GM23338 (cell line): ENCODE measurements at regions not wholly inside any gene's neighbourhood (a gene's known extent, or its start where the extent isn't known, plus 50 kb on each side); places are given as distances from the start of the nearest gene placed in this dataset.

Experiments used
- ATAC-seq: fragments of 200-7000 bp; cut with Tn5 transposase; 3 replicates; pipeline ENCODE4 v1.9.1; 2020
- DNase-seq: peaks from one replicate; pipeline ENCODE4 v3.0.0-alpha.2; 2015; ENCODE audit warnings: low spot score
- H2AFZ ChIP-seq: fragments of 200-600 bp; sonication (generic); 2 replicates; pipeline ENCODE4 v1.8.0; 2016; ENCODE audit warnings: antibody characterized with exemption, mild to moderate bottlenecking, moderate library complexity
- H3F3A ChIP-seq: fragments of 200-600 bp; sonication (generic); replicated peaks from 2 replicates; pipeline ENCODE4 v1.8.0; 2017; ENCODE audit warnings: antibody characterized with exemption, mixed run types, low read depth
- H3K27ac ChIP-seq: fragments of 200-600 bp; sonication (generic); 2 replicates; pipeline ENCODE4 v1.6.1; 2016; ENCODE audit warnings: low read depth
- H3K27me3 ChIP-seq: fragments of 200-600 bp; sonication (generic); 2 replicates; pipeline ENCODE4 v1.8.0; 2016; ENCODE audit warnings: mild to moderate bottlenecking, mixed run types, moderate library complexity; ENCODE audit not compliant: insufficient read depth
- H3K36me3 ChIP-seq: fragments of 200-600 bp; sonication (generic); 2 replicates; pipeline ENCODE4 v1.8.0; 2016; ENCODE audit warnings: mild to moderate bottlenecking; ENCODE audit not compliant: insufficient read depth
- H3K4me1 ChIP-seq: fragments of 200-600 bp; sonication (generic); 2 replicates; pipeline ENCODE4 v1.8.0; 2016; ENCODE audit warnings: mild to moderate bottlenecking, moderate library complexity; ENCODE audit not compliant: insufficient read depth
- H3K4me2 ChIP-seq: fragments of 200-600 bp; sonication (generic); 2 replicates; pipeline ENCODE4 v1.7.1; 2017; ENCODE audit warnings: mixed run types
- H3K4me3 ChIP-seq: fragments of 200-600 bp; sonication (generic); 2 replicates; pipeline ENCODE4 v1.6.1; 2016; ENCODE audit warnings: mixed run types
- H3K79me2 ChIP-seq: fragments of 200-600 bp; sonication (generic); replicated peaks from 2 replicates; pipeline ENCODE4 v1.8.0; 2017; ENCODE audit warnings: mild to moderate bottlenecking; ENCODE audit not compliant: insufficient read depth
- H3K9me2 ChIP-seq: fragments of 200-600 bp; sonication (generic); 2 replicates; pipeline ENCODE4 v1.8.0; 2017; ENCODE audit not compliant: insufficient read depth
- H4K20me1 ChIP-seq: fragments of 200-600 bp; sonication (generic); replicated peaks from 2 replicates; pipeline ENCODE4 v1.8.0; 2017; ENCODE audit warnings: mild to moderate bottlenecking; ENCODE audit not compliant: insufficient read depth
- H3K27ac Mint-ChIP-seq: 2 replicates; pipeline ENCODE4 v1.8.0; 2020; ENCODE audit warnings: inconsistent platforms, mild to moderate bottlenecking, moderate library complexity, mixed read lengths
- H3K27me3 Mint-ChIP-seq: 3 replicates; pipeline ENCODE4 v1.8.0; 2022; ENCODE audit warnings: low read depth, mild to moderate bottlenecking, moderate library complexity, mixed read lengths, inconsistent platforms; ENCODE audit not compliant: insufficient read depth, poor library complexity
- H3K36me3 Mint-ChIP-seq: 3 replicates; pipeline ENCODE4 v1.8.0; 2021; ENCODE audit warnings: low read depth, mild to moderate bottlenecking, inconsistent platforms, moderate library complexity, mixed read lengths
- H3K4me1 Mint-ChIP-seq: 3 replicates; pipeline ENCODE4 v1.8.0; 2020; ENCODE audit warnings: mild to moderate bottlenecking, inconsistent platforms, mixed read lengths
- H3K4me3 Mint-ChIP-seq: 3 replicates; pipeline ENCODE4 v1.8.0; 2021; ENCODE audit warnings: moderate library complexity, mild to moderate bottlenecking, inconsistent platforms, mixed read lengths
- H3K9me3 Mint-ChIP-seq: 3 replicates; pipeline ENCODE4 v1.8.0; 2020; ENCODE audit warnings: moderate library complexity, mild to moderate bottlenecking, inconsistent platforms, mixed read lengths
- CREB1 ChIP-seq: fragments of 250-450 bp; sonication (Bioruptor Pico); IDR thresholded peaks from 2 replicates; pipeline ENCODE4 v1.5.0; 2020; ENCODE audit warnings: low read depth, mild to moderate bottlenecking, moderate library complexity
- EZH2 ChIP-seq: fragments of 200-600 bp; sonication (generic); IDR thresholded peaks from one replicate; pipeline ENCODE4 v1.8.0; 2017; ENCODE audit warnings: antibody characterized with exemption, mild to moderate bottlenecking, low read depth; ENCODE audit not compliant: unreplicated experiment
- EZH2phosphoT487 ChIP-seq: fragments of 200-600 bp; sonication (generic); IDR thresholded peaks from one replicate; pipeline ENCODE4 v1.8.1; 2018; ENCODE audit warnings: antibody characterized with exemption; ENCODE audit not compliant: unreplicated experiment
- JUNB ChIP-seq: IDR thresholded peaks from one replicate; pipeline ENCODE4 v1.6.1; 2016; ENCODE audit warnings: antibody characterized with exemption; ENCODE audit not compliant: unreplicated experiment
- NANOG ChIP-seq: IDR thresholded peaks from 2 replicates; pipeline ENCODE4 v1.6.1; 2016; ENCODE audit warnings: antibody characterized with exemption, borderline replicate concordance
- STAT1 ChIP-seq: IDR thresholded peaks from one replicate; pipeline ENCODE4 v1.6.1; 2016; ENCODE audit warnings: antibody characterized with exemption; ENCODE audit not compliant: unreplicated experiment
- ZNF114 ChIP-seq: fragments of 250-450 bp; sonication (Bioruptor Pico); IDR thresholded peaks from 2 replicates; pipeline ENCODE4 v1.5.0; 2020; ENCODE audit warnings: mild to moderate bottlenecking, moderate library complexity
- ZNF331 ChIP-seq: fragments of 250-450 bp; sonication (Bioruptor Pico); IDR thresholded peaks from 2 replicates; pipeline ENCODE4 v1.5.0; 2020; ENCODE audit warnings: low read depth, mild to moderate bottlenecking, moderate library complexity
- TF ChIP-seq, protein P1 (sequence below): IDR thresholded peaks from 2 replicates; pipeline ENCODE4 v1.6.1; 2016; ENCODE audit warnings: antibody characterized with exemption
- TF ChIP-seq, protein P2 (sequence below): IDR thresholded peaks from one replicate; pipeline ENCODE4 v1.6.1; 2018; ENCODE audit warnings: antibody characterized with exemption; ENCODE audit not compliant: unreplicated experiment
- TF ChIP-seq, protein P3 (sequence below), 2 experiments: fragments of 200-600 bp in 1 of 2; sonication (generic) in 1 of 2; conservative IDR thresholded peaks; 2 replicates each; pipeline versions ENCODE4 v1.5.1 to v1.6.1; 2016 to 2017; ENCODE audit warnings: antibody characterized with exemption in 2 of 2, low read depth in 2 of 2, mild to moderate bottlenecking in 2 of 2, moderate library complexity in 1 of 2

DNA sequence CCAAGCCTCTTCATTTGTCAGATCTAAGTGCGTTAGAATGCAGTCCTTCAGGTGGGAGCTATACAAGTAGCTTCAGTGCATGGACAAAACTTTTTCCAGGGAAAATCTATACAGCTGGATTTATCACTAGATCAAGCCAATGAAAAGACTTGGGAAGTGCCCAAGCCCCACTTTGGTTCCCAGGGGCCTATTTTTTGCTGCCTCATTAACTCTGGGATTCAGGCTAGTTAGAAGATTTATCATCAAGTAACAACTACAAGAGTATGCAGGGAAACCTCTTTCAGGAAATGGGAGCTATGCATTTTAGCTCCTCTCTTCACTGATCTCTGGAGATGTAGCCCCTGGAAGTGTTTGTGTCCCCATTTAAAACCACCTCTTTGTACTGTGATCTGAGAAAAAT is 908.8 kb downstream of the SQOR start:
- H3K9me3 Mint-ChIP-seq: peaks cover 69% of the 10 kb centered on the region
- no peaks in the 10 kb centered on the region for H3F3A ChIP-seq
- no peaks in the 10 kb centered on the region for H3K4me1 ChIP-seq
- peak overlapping the region; percentile 52; the same call in 1 of the 2 replicates for H2AFZ ChIP-seq
- H3K4me3 Mint-ChIP-seq: no peak overlapping the region
- H3K27ac ChIP-seq: no peak overlapping the region
- peaks cover 13% of the 10 kb centered on the region; the same call in 2 of the 3 replicates for H3K36me3 Mint-ChIP-seq
- TF ChIP-seq ZNF331 (CRISPR knock-in tag) (no peak), ZNF114 (no peak), EZH2 (no peak), EZH2phosphoT487 (no peak), JUNB (no peak), CREB1 (no peak), STAT1 (no peak), NANOG (no peak)
- TF ChIP-seq, protein P1, sequence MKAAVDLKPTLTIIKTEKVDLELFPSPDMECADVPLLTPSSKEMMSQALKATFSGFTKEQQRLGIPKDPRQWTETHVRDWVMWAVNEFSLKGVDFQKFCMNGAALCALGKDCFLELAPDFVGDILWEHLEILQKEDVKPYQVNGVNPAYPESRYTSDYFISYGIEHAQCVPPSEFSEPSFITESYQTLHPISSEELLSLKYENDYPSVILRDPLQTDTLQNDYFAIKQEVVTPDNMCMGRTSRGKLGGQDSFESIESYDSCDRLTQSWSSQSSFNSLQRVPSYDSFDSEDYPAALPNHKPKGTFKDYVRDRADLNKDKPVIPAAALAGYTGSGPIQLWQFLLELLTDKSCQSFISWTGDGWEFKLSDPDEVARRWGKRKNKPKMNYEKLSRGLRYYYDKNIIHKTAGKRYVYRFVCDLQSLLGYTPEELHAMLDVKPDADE: no peak
- TF ChIP-seq, protein P2, sequence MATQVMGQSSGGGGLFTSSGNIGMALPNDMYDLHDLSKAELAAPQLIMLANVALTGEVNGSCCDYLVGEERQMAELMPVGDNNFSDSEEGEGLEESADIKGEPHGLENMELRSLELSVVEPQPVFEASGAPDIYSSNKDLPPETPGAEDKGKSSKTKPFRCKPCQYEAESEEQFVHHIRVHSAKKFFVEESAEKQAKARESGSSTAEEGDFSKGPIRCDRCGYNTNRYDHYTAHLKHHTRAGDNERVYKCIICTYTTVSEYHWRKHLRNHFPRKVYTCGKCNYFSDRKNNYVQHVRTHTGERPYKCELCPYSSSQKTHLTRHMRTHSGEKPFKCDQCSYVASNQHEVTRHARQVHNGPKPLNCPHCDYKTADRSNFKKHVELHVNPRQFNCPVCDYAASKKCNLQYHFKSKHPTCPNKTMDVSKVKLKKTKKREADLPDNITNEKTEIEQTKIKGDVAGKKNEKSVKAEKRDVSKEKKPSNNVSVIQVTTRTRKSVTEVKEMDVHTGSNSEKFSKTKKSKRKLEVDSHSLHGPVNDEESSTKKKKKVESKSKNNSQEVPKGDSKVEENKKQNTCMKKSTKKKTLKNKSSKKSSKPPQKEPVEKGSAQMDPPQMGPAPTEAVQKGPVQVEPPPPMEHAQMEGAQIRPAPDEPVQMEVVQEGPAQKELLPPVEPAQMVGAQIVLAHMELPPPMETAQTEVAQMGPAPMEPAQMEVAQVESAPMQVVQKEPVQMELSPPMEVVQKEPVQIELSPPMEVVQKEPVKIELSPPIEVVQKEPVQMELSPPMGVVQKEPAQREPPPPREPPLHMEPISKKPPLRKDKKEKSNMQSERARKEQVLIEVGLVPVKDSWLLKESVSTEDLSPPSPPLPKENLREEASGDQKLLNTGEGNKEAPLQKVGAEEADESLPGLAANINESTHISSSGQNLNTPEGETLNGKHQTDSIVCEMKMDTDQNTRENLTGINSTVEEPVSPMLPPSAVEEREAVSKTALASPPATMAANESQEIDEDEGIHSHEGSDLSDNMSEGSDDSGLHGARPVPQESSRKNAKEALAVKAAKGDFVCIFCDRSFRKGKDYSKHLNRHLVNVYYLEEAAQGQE: no peak
- H3K27me3 Mint-ChIP-seq: peaks cover 2% of the 10 kb centered on the region
- H3K4me1 Mint-ChIP-seq: no peaks in the 10 kb centered on the region
- H3K79me2 ChIP-seq: no peaks in the 10 kb centered on the region
- H3K27me3 ChIP-seq: no peaks in the 10 kb centered on the region
- no peak for ATAC-seq
- DNase-seq: no peak
- H3K4me3 ChIP-seq: no peak overlapping the region
- no peaks in the 10 kb centered on the region for H4K20me1 ChIP-seq
- no peak overlapping the region for H3K27ac Mint-ChIP-seq
- H3K4me2 ChIP-seq: no peak overlapping the region
- H3K9me2 ChIP-seq: no peaks in the 10 kb centered on the region
- no peaks in the 10 kb centered on the region for H3K36me3 ChIP-seq

DNA sequence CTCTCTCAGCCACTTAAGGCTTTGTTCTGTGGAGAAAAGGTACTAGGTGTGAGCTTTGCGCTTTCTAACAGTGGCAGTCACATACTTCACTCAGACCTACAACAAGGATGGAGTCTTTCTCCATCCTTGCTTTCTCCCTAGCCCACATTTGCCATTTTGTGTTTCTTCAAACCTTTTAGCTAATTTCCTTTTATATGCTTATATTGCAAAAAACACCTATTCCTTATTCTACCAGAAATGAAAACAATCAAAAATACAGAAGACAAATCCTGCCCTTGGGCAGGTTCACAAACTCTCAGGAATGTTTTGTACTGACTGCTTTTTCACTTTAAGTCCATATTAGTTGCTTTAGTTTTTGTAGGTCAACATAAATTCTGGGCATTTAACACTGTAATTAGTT is 914.2 kb downstream of the SQOR start:
- H3F3A ChIP-seq: no peaks in the 10 kb centered on the region
- TF ChIP-seq NANOG (no peak), STAT1 (no peak), EZH2 (no peak), ZNF114 (no peak)
- TF ChIP-seq, protein P3, sequence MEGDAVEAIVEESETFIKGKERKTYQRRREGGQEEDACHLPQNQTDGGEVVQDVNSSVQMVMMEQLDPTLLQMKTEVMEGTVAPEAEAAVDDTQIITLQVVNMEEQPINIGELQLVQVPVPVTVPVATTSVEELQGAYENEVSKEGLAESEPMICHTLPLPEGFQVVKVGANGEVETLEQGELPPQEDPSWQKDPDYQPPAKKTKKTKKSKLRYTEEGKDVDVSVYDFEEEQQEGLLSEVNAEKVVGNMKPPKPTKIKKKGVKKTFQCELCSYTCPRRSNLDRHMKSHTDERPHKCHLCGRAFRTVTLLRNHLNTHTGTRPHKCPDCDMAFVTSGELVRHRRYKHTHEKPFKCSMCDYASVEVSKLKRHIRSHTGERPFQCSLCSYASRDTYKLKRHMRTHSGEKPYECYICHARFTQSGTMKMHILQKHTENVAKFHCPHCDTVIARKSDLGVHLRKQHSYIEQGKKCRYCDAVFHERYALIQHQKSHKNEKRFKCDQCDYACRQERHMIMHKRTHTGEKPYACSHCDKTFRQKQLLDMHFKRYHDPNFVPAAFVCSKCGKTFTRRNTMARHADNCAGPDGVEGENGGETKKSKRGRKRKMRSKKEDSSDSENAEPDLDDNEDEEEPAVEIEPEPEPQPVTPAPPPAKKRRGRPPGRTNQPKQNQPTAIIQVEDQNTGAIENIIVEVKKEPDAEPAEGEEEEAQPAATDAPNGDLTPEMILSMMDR (conservative IDR thresholded peaks at IDR 0.05; ENCODE audit: low read depth in 2 of 2): no peak

More for the DNA sequence above, 914.2 kb downstream of the SQOR start:
- Mint-ChIP-seq H3K4me3 (no peak overlapping the region), H3K4me1 (no peaks in the 10 kb centered on the region), H3K27me3 (peaks cover 1% of the 10 kb centered on the region), H3K36me3 (no peaks in the 10 kb centered on the region), H3K9me3 (peaks cover 63% of the 10 kb centered on the region), H3K27ac (no peak overlapping the region)
- Histone ChIP-seq H3K9me2 (no peaks in the 10 kb centered on the region; the same call in 1 of the 2 replicates), H3K4me2 (no peak overlapping the region), H3K27me3 (no peaks in the 10 kb centered on the region), H3K4me1 (no peaks in the 10 kb centered on the region), H4K20me1 (no peaks in the 10 kb centered on the region), H3K4me3 (no peak overlapping the region), H3K79me2 (no peaks in the 10 kb centered on the region), H2AFZ (0 out of 2 replicates have a peak overlapping the region, but pooled peaks have one; percentile 49), H3K27ac (no peak overlapping the region), H3K36me3 (no peaks in the 10 kb centered on the region)
- ATAC-seq: no peak
- DNase-seq: no peak
